GM23248 (cell line): ENCODE measurements at regions not wholly inside any gene's neighbourhood (a gene's known extent, or its start where the extent isn't known, plus 50 kb on each side); places are given as distances from the start of the nearest gene placed in this dataset.

ENCODE experiments used
- DNase-seq: peaks from one replicate; pipeline ENCODE4 v3.0.0-alpha.2; 2015
- H2AFZ ChIP-seq: fragments of 200-600 bp; sonication (generic); 2 replicates; pipeline ENCODE4 v1.6.1; 2016; ENCODE audit warnings: antibody characterized with exemption
- H3F3A ChIP-seq: fragments of 200-600 bp; sonication (generic); 2 replicates; pipeline ENCODE4 v1.6.1; 2016; ENCODE audit warnings: mild to moderate bottlenecking, antibody characterized with exemption, mixed run types; ENCODE audit not compliant: insufficient read depth
- H3K27ac ChIP-seq: fragments of 200-600 bp; sonication (generic); 2 replicates; pipeline ENCODE4 v1.5.1; 2016; ENCODE audit warnings: mild to moderate bottlenecking
- H3K27me3 ChIP-seq: fragments of 200-600 bp; sonication (generic); replicated peaks from 2 replicates; pipeline ENCODE4 v1.6.1; 2016; ENCODE audit warnings: mild to moderate bottlenecking; ENCODE audit not compliant: insufficient read depth
- H3K36me3 ChIP-seq: fragments of 200-600 bp; sonication (generic); 2 replicates; pipeline ENCODE4 v1.6.1; 2016; ENCODE audit warnings: low read depth, mild to moderate bottlenecking
- H3K4me1 ChIP-seq: fragments of 200-600 bp; sonication (generic); 2 replicates; pipeline ENCODE4 v1.6.1; 2016; ENCODE audit warnings: mild to moderate bottlenecking; ENCODE audit not compliant: insufficient read depth
- H3K4me2 ChIP-seq: fragments of 200-600 bp; sonication (generic); one replicate; pipeline ENCODE4 v1.6.1; 2016; ENCODE audit warnings: mild to moderate bottlenecking; ENCODE audit not compliant: unreplicated experiment
- H3K4me3 ChIP-seq: fragments of 200-600 bp; sonication (generic); 2 replicates; pipeline ENCODE4 v1.5.1; 2016; ENCODE audit warnings: mild to moderate bottlenecking
- H3K79me2 ChIP-seq: fragments of 200-600 bp; sonication (generic); 2 replicates; pipeline ENCODE4 v1.6.1; 2016; ENCODE audit warnings: mild to moderate bottlenecking; ENCODE audit not compliant: insufficient read depth
- H3K9ac ChIP-seq: fragments of 200-600 bp; sonication (generic); 2 replicates; pipeline ENCODE4 v1.6.1; 2016; ENCODE audit warnings: mild to moderate bottlenecking
- H3K9me2 ChIP-seq: fragments of 200-600 bp; sonication (generic); 2 replicates; pipeline ENCODE4 v1.6.1; 2016; ENCODE audit warnings: mixed run types, mild to moderate bottlenecking, moderate library complexity; ENCODE audit not compliant: insufficient read depth
- H3K9me3 ChIP-seq: fragments of 200-600 bp; sonication (generic); one replicate; pipeline ENCODE4 v1.6.1; 2017; ENCODE audit warnings: low read depth
- H4K20me1 ChIP-seq: fragments of 200-600 bp; sonication (generic); 2 replicates; pipeline ENCODE4 v1.6.0; 2016; ENCODE audit not compliant: insufficient read depth
- EZH2 ChIP-seq: fragments of 200-600 bp; sonication (generic); IDR thresholded peaks from 2 replicates; pipeline ENCODE4 v1.6.1; 2018; ENCODE audit warnings: antibody characterized with exemption, mild to moderate bottlenecking; ENCODE audit not compliant: insufficient read depth, poor library complexity, severe bottlenecking
- EZH2phosphoT487 ChIP-seq: fragments of 200-600 bp; sonication (generic); IDR thresholded peaks from 2 replicates; pipeline ENCODE4 v1.6.1; 2018; ENCODE audit warnings: antibody characterized with exemption, moderate library complexity, mild to moderate bottlenecking, low read depth; ENCODE audit not compliant: insufficient read depth
- WGBS, 2 experiments: methylation state at CpG; one replicate each; pipeline ENCODE4 v1.1.6; 2015 to 2017; ENCODE audit warnings: low lambda C conversion rate in 2 of 2, low coverage in 1 of 2; ENCODE audit errors: missing lambda C conversion rate in 2 of 2; 5-methylcytosine and 5-hydroxymethylcytosine counted together
- in situ Hi-C: fragments of 300-500 bp; cut with MboI; formaldehyde crosslinking; loops from 2 replicates; pipeline ENCODE4 v1.15.0; 2020

GRCh38 chr20:48387675-48388074 lies 440.1 kb downstream of the PREX1 start:
- H2AFZ ChIP-seq: no peak overlapping the region
- 35 to 36% methylated on average over 5 of the region's 5 CpGs for WGBS, 2 experiments
- H3K4me2 ChIP-seq: no peak overlapping the region
- DNase-seq: peak; percentile 13
- no peak overlapping the region for H3K9ac ChIP-seq
- H3F3A ChIP-seq: no peaks in the 10 kb centered on the region
- no peaks in the 10 kb centered on the region for H3K79me2 ChIP-seq
- H3K9me3 ChIP-seq: no peaks in the 10 kb centered on the region
- no peak overlapping the region for H3K4me3 ChIP-seq
- in situ Hi-C loops: no loop called here
- H4K20me1 ChIP-seq: no peaks in the 10 kb centered on the region
- TF ChIP-seq EZH2: no peak
- TF ChIP-seq EZH2phosphoT487: no peak
- H3K27me3 ChIP-seq: no peaks in the 10 kb centered on the region; the same call in none of the 2 replicates
- no peaks in the 10 kb centered on the region for H3K4me1 ChIP-seq
- no peaks in the 10 kb centered on the region for H3K9me2 ChIP-seq
- H3K36me3 ChIP-seq: no peaks in the 10 kb centered on the region
- H3K27ac ChIP-seq: no peak overlapping the region

GRCh38 chr20:48385527-48385926 lies 442.3 kb downstream of the PREX1 start:
- Histone ChIP-seq H3K27me3 (no peaks in the 10 kb centered on the region; the same call in none of the 2 replicates), H4K20me1 (no peaks in the 10 kb centered on the region), H3K36me3 (no peaks in the 10 kb centered on the region), H3K4me1 (no peaks in the 10 kb centered on the region), H3K4me2 (no peak overlapping the region), H3K27ac (no peak overlapping the region), H2AFZ (no peak overlapping the region), H3K9me2 (no peaks in the 10 kb centered on the region), H3F3A (no peaks in the 10 kb centered on the region), H3K9me3 (no peaks in the 10 kb centered on the region), H3K79me2 (no peaks in the 10 kb centered on the region), H3K9ac (no peak overlapping the region), H3K4me3 (no peak overlapping the region)
- DNase-seq: no peak
- TF ChIP-seq EZH2 (no peak), EZH2phosphoT487 (no peak)
- WGBS, 2 experiments: 40 to 68% methylated on average over 3 to 4 of the region's 4 CpGs
- in situ Hi-C loops: no loop called here

GRCh38 chr20:48385114-48385513 lies 442.7 kb downstream of the PREX1 start:
- no peak overlapping the region for H3K9ac ChIP-seq
- no peaks in the 10 kb centered on the region for H3F3A ChIP-seq
- WGBS, 2 experiments: 80% methylated on average over 10 to 17 of the region's 17 CpGs
- no peaks in the 10 kb centered on the region for H3K36me3 ChIP-seq
- no peak overlapping the region for H3K4me2 ChIP-seq
- H3K9me3 ChIP-seq: no peaks in the 10 kb centered on the region
- no peak for TF ChIP-seq EZH2
- no peak for TF ChIP-seq EZH2phosphoT487
- in situ Hi-C loops: no loop called here
- no peaks in the 10 kb centered on the region; the same call in none of the 2 replicates for H3K27me3 ChIP-seq
- H3K9me2 ChIP-seq: no peaks in the 10 kb centered on the region
- H3K4me1 ChIP-seq: no peaks in the 10 kb centered on the region
- no peak overlapping the region for H2AFZ ChIP-seq
- H3K4me3 ChIP-seq: no peak overlapping the region
- no peak overlapping the region for H3K27ac ChIP-seq
- H3K79me2 ChIP-seq: no peaks in the 10 kb centered on the region
- DNase-seq: no peak
- no peaks in the 10 kb centered on the region for H4K20me1 ChIP-seq

GRCh38 chr20:48384147-48384818 lies 443.5 kb downstream of the PREX1 start:
- no peaks in the 10 kb centered on the region for H3K9me3 ChIP-seq
- H3K4me2 ChIP-seq: no peak overlapping the region
- no peak overlapping the region for H3K4me3 ChIP-seq
- no peak overlapping the region for H3K9ac ChIP-seq
- WGBS, 2 experiments: 84 to 89% methylated on average over 17 to 26 of the region's 26 CpGs
- no peaks in the 10 kb centered on the region for H3K9me2 ChIP-seq
- H3K4me1 ChIP-seq: no peaks in the 10 kb centered on the region
- H3K79me2 ChIP-seq: no peaks in the 10 kb centered on the region
- H3K27me3 ChIP-seq: no peaks in the 10 kb centered on the region; the same call in none of the 2 replicates
- no peak overlapping the region for H3K27ac ChIP-seq
- TF ChIP-seq EZH2 (no peak), EZH2phosphoT487 (no peak)
- H4K20me1 ChIP-seq: no peaks in the 10 kb centered on the region
- in situ Hi-C loops: no loop called here
- peak; percentile 10 for DNase-seq
- no peaks in the 10 kb centered on the region for H3F3A ChIP-seq
- no peak overlapping the region for H2AFZ ChIP-seq
- no peaks in the 10 kb centered on the region for H3K36me3 ChIP-seq
